Transverse colon (tissue), 4 donors: ENCODE measurements at regions not wholly inside any gene's neighbourhood (a gene's known extent, or its start where the extent isn't known, plus 50 kb on each side); places are given as distances from the start of the nearest gene placed in this dataset.

Experiments used
- EP300 ChIP-seq: sonication (generic); formaldehyde crosslinking; IDR thresholded peaks from one replicate; pipeline ENCODE4 v1.6.1; 2017; ENCODE audit warnings: antibody characterized with exemption, low read depth
- POLR2A ChIP-seq: fragments of 450-650 bp; IDR thresholded peaks from one replicate; pipeline ENCODE4 v1.6.1; 2016; ENCODE audit warnings: antibody characterized with exemption, mild to moderate bottlenecking, moderate library complexity
- POLR2AphosphoS5 ChIP-seq, 3 donors: sonication (generic); formaldehyde crosslinking; IDR thresholded peaks; one replicate each; pipeline ENCODE4 v1.6.1; 2016; ENCODE audit warnings: antibody characterized with exemption in 3 of 3
- TF ChIP-seq, protein P1 (sequence below), 5 experiments: fragments of 200-600 bp in 3 of 5; fragments of 450-650 bp in 2 of 5; sonication (generic) in 3 of 5; IDR thresholded peaks; 1 replicate in 2 of 5; 2 replicates in 3 of 5; pipeline ENCODE4 v1.5.1; 2016 to 2017; ENCODE audit warnings: antibody characterized with exemption in 5 of 5, inconsistent platforms in 3 of 5, mild to moderate bottlenecking in 2 of 5, moderate library complexity in 1 of 5

DNA sequence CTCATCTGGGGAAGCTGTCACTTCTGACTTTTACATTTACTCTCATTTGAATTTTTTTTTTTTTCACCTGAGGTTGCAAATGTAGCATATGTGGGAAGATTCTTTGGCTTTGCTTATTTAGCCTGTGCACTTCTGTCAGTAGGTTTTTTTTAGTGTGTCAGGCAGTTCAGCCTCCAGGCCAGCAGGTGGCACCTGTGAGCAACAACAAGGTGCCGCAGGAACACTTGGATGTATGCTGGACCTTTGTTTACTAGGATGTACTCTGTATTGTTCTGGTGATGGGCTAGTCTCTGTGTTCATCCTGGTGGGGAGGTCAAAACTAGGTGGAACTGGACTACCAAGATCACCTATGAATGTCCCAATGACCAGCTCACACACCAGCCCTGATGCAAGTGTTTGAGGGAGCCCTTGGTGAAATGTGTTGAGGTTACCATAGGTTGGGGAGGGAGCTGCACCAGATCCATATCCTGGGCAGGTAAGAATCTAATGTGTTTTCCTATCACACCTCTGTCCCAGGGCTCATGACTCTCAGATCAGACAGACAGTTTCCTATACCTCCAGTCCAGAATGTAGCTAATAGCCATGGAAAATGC lies 618.2 kb downstream of the BRINP3 start:
- TF ChIP-seq, protein P1, sequence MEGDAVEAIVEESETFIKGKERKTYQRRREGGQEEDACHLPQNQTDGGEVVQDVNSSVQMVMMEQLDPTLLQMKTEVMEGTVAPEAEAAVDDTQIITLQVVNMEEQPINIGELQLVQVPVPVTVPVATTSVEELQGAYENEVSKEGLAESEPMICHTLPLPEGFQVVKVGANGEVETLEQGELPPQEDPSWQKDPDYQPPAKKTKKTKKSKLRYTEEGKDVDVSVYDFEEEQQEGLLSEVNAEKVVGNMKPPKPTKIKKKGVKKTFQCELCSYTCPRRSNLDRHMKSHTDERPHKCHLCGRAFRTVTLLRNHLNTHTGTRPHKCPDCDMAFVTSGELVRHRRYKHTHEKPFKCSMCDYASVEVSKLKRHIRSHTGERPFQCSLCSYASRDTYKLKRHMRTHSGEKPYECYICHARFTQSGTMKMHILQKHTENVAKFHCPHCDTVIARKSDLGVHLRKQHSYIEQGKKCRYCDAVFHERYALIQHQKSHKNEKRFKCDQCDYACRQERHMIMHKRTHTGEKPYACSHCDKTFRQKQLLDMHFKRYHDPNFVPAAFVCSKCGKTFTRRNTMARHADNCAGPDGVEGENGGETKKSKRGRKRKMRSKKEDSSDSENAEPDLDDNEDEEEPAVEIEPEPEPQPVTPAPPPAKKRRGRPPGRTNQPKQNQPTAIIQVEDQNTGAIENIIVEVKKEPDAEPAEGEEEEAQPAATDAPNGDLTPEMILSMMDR (IDR thresholded peaks at IDR 0.05), result peak; percentile 14 to 50 (median 23)
- TF ChIP-seq POLR2A, result no peak
- TF ChIP-seq EP300, result no peak
- no peak for TF ChIP-seq POLR2AphosphoS5 (IDR thresholded peaks at IDR 0.05)
